ENCODE measurements at regions not wholly inside any gene's neighbourhood (a gene's known extent, or its start where the extent isn't known, plus 50 kb on each side); places are given as distances from the start of the nearest gene placed in this dataset.
"Not testable (repeated sequence)": the region's sequence is repeated elsewhere in the genome, so short reads cannot be mapped to it uniquely, and the experiment has no call there.

DNA sequence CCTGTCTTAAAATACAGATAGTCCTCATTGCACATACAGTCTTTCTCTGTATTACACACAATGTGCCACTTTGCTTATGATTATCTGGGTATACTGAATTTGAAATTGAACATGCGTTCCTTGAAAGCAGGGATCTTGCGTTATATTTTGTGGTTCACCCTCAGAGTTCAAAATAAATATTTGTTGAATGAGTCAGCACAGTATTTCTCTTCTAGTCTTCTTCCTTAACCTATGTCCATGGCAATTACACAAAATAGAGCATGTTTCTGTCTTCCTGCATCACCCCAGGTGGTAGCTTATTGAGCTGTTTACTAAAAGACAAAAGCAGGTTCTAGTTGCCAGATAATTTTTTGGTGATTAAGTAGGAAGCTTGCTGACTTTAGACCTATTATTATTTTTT, 272.9 kb upstream of the FERMT1 start:
- no peak overlapping the region for H3K27ac Mint-ChIP-seq
- peaks cover 0 to under 1% of the 10 kb centered on the region in 2 donors for H3K27me3 Mint-ChIP-seq
- H3K4me3 Mint-ChIP-seq = no peak overlapping the region
- peaks cover under 1% of the 10 kb centered on the region for H3K9me3 Mint-ChIP-seq
- ATAC-seq = no peak
- H3K36me3 Mint-ChIP-seq = no peaks in the 10 kb centered on the region
- H3K4me1 Mint-ChIP-seq (ENCODE audit: low read depth in 2 of 2) = no peaks in the 10 kb centered on the region
- no peak for DNase-seq (ENCODE audit: low spot score)

DNA sequence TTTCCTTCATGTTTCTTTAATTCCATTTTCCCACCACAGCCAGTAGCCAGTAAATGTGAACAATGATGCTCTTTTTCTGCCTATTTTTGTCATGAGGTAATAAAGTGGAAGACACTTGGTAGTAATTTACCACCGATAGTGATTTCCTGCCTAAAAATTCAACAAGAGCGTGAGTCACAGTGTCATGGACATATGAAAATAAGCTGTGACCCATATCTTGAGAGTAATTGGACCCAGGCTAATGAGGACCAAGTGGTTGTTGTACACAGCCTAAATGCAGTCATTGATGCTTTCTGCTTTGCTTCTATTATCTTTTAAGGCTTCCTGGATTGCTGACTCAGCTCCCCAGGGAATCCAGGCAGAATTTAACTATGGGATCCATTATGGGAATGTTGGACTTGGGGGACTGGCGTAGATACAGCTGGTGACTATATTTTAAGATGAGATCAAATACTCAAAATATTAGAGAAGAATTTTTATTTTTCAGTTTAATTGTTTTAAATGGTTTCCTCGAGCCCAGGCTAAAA, 265.9 kb upstream of the FERMT1 start:
- no peak overlapping the region for H3K4me3 Mint-ChIP-seq
- ATAC-seq = no peak

DNA sequence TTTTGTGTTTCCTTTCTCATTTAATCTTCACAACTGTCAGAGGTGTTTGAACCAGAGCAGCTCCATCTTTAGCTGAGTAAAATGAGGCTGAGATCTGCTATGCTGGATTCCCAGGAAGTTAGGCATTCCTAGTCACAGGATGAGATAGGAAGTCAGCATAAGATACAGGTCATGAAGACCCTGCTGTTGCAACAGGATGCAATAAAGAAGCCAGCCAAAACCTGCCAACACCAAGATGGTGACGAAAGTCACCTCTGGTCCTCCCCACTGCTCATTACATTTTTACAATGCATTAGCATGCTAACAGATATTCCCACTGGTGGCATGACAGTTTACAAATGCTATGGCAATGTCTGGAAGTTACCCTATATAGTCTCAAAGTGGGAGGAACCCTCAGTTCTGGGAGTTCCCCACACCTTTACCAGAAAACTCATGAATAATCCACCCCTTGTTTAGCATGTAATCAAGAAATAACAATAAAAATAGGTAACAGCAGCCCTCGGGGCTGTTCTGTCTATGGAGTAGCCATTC, 262.2 kb upstream of the FERMT1 start:
- H3K27ac Mint-ChIP-seq = no peak overlapping the region
- H3K4me1 Mint-ChIP-seq (ENCODE audit: low read depth in 2 of 2) = no peaks in the 10 kb centered on the region
- H3K36me3 Mint-ChIP-seq = no peaks in the 10 kb centered on the region
- H3K27me3 Mint-ChIP-seq = no peaks in the 10 kb centered on the region
- no peak for ATAC-seq
- peaks cover 4% of the 10 kb centered on the region for H3K9me3 Mint-ChIP-seq
- no peak overlapping the region for H3K4me3 Mint-ChIP-seq
- DNase-seq (ENCODE audit: low spot score) = no peak

More for the DNA sequence above, 265.9 kb upstream of the FERMT1 start:
- H3K36me3 Mint-ChIP-seq = no peaks in the 10 kb centered on the region
- no peaks in the 10 kb centered on the region for H3K4me1 Mint-ChIP-seq (ENCODE audit: low read depth in 2 of 2)
- no peak for DNase-seq (ENCODE audit: low spot score)
- H3K27me3 Mint-ChIP-seq = no peaks in the 10 kb centered on the region
- no peak overlapping the region for H3K27ac Mint-ChIP-seq
- no peaks in the 10 kb centered on the region for H3K9me3 Mint-ChIP-seq

DNA sequence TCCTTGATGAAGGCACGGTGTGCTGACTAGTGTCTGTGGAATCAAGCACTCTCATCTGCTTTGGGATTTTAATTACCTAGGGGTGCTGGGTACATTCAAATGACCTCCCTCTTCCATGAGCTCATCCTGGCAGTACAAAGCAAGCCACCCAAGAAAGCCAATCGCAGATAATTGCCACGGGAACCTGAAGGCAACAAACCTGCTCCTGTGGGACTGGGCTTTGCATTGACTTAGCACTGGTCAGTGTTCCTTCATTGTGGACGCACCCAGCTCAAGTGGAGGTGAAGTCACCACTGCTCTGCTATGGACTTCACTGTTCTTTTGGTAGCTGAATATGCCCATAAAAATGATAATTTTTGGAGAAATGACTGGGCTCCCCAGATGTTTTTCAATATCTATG, 261.6 kb upstream of the FERMT1 start:
- ATAC-seq (no peak), DNase-seq (ENCODE audit: low spot score) (no peak)
- Mint-ChIP-seq H3K27me3 (no peaks in the 10 kb centered on the region), H3K36me3 (no peaks in the 10 kb centered on the region), H3K4me3 (no peak overlapping the region), H3K27ac (no peak overlapping the region), H3K9me3 (peaks cover 4% of the 10 kb centered on the region), H3K4me1 (ENCODE audit: low read depth in 2 of 2) (no peaks in the 10 kb centered on the region)

DNA sequence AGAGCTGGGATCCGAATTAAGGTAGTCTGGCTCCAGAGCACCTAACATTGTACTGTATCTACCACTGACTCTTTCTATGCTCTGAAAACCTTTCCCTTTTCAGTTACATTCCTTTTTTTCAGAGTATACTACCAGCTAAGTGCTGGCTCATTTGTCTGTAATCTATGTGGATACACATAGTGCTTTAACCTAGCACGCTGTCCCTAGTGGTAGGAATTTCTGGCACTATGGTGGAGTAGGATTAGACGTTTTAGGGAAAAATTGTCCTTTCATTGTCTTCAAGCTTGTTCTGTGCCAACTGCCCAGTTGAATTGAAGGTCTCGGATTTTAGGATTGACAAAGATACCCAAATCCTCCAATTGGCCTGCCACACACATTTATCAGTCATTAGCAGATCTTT, 259.1 kb upstream of the FERMT1 start:
- Mint-ChIP-seq H3K36me3 (no peaks in the 10 kb centered on the region), H3K4me3 (no peak overlapping the region), H3K9me3 (peaks cover 4% of the 10 kb centered on the region), H3K27ac (no peak overlapping the region), H3K27me3 (no peaks in the 10 kb centered on the region), H3K4me1 (ENCODE audit: low read depth in 2 of 2) (no peaks in the 10 kb centered on the region)
- DNase-seq (ENCODE audit: low spot score) (no peak), ATAC-seq (no peak)

DNA sequence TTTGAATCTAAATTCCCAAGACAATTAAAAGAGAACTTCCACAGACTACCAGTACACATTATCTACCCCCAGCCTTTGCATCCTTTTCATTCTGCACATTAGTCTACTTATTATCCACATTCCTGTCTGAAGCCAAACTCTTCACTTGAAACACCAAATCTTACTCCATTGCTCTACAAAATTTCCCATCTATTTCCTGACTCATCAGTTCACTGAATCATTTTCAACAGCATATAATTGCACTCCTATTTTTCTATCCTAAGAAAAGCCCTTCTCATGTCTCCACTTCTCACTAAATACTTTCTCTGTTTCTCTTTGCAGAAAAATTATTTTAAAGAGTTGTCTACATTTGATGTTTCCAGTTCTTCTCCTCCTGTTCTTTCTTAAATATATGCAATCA, 239.4 kb upstream of the FERMT1 start:
- Mint-ChIP-seq H3K9me3 (peaks cover 4% of the 10 kb centered on the region), H3K4me3 (no peak overlapping the region), H3K4me1 (ENCODE audit: low read depth in 2 of 2) (no peaks in the 10 kb centered on the region), H3K36me3 (no peaks in the 10 kb centered on the region), H3K27me3 (no peaks in the 10 kb centered on the region), H3K27ac (no peak overlapping the region)
- ATAC-seq = no peak
- DNase-seq (ENCODE audit: low spot score) = no peak

DNA sequence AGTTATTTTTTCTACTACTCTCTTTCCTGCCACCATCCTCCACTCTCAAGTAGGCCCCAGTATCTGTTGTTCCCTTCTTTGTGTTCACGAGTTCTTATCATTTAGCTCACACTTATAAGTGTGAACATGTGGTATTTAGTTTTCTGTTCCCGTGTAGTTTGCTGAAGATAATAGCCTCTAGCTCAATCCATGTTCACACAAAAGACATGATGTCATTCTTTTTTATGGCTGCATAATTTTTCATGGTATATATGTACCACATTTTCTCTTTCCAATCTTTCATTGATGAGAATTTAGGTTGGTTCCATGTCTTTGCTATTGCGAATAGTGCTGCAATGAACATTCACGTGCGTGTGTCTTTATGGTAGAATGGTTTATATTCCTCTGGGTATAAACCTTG, 237.9 kb upstream of the FERMT1 start:
- Mint-ChIP-seq H3K4me3 (no peak overlapping the region), H3K36me3 (no peaks in the 10 kb centered on the region), H3K9me3 (peaks cover 4% of the 10 kb centered on the region), H3K4me1 (ENCODE audit: low read depth in 2 of 2) (no peaks in the 10 kb centered on the region), H3K27me3 (no peaks in the 10 kb centered on the region), H3K27ac (no peak overlapping the region)
- DNase-seq (ENCODE audit: low spot score) (no peak), ATAC-seq (no peak)

DNA sequence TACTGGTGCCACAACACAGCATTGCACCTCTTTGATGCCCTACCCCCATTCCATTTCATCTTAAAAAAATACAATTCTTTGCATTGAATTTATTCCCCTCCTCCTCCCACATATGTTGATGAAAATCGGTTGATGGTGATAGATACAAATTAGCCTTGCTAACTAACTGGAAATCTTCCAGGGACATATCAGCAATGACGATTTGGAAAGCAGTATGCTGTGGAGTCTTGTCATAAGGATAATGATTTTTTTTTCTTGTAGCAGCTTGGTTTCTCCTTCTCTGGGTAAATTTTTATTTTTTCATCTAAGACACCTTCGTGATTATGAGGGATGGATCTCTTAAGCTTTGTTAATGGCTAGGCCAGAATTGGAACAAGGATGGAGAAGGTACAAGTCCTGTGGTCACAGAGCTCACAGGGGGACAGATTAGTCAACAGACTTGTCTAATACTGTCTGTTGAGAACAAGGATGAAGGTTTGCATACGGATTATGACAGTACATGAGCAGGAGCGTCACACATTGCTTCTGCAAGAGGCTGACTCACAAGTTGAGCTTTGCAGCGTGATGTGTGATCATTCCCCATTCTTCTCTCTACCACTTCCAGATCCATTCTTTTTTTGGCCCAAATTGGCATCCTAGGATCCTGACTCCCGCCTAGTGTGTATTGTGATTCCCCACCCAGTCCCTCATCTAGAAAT, 233.1 kb upstream of the FERMT1 start:
- no peak overlapping the region for H3K4me3 Mint-ChIP-seq
- H3K27me3 Mint-ChIP-seq = no peaks in the 10 kb centered on the region
- no peak for DNase-seq (ENCODE audit: low spot score)
- no peaks in the 10 kb centered on the region for H3K4me1 Mint-ChIP-seq (ENCODE audit: low read depth in 2 of 2)
- H3K9me3 Mint-ChIP-seq = peaks cover 3% of the 10 kb centered on the region
- H3K36me3 Mint-ChIP-seq = no peaks in the 10 kb centered on the region
- H3K27ac Mint-ChIP-seq = no peak overlapping the region
- ATAC-seq = no peak

DNA sequence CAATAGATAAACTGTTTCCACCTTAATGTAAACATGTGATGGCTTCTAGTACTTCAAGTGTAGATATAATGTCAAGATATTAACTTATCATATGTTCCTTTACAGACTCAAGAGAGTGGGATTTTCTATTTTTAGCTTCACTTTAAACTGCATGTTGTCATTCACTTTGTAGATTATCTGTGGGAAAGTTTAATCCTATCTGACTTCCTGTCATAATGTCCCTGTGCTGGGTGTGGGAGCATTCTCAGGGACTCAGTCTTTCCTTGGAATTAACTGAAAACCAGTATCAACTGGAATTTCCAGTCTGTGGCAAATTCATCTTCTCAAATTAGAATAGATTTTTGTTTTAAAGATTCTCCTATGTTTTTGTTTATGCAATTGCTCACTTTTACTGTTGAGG, 226.1 kb upstream of the FERMT1 start:
- ATAC-seq (no peak), DNase-seq (ENCODE audit: low spot score) (no peak)
- H3K27ac Mint-ChIP-seq = no peak overlapping the region
- no peaks in the 10 kb centered on the region for H3K4me1 Mint-ChIP-seq (ENCODE audit: low read depth in 2 of 2)
- H3K4me3 Mint-ChIP-seq = no peak overlapping the region
- H3K27me3 Mint-ChIP-seq = no peaks in the 10 kb centered on the region
- peaks cover 2% of the 10 kb centered on the region for H3K9me3 Mint-ChIP-seq
- no peaks in the 10 kb centered on the region for H3K36me3 Mint-ChIP-seq

DNA sequence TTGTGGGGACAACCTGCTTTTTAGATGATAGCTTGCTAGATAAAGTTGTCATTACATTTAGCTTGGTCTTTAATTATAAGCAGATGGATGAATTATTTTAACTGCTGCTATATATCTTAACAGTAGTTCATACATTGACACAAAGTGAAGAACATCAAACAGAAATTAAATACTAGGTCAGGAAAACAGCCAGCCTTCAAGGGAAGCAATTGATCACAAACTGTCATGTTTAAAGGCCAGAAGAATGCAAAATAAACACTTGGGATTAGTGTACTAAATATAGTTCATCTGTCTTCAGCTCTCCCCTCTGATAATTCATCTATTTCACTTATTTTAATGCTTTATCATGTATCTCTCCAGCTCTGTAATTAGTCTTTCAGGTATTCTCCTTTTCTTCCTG, 225.1 kb upstream of the FERMT1 start:
- peaks cover 2% of the 10 kb centered on the region for H3K9me3 Mint-ChIP-seq
- H3K4me1 Mint-ChIP-seq (ENCODE audit: low read depth in 2 of 2) = no peaks in the 10 kb centered on the region
- H3K27me3 Mint-ChIP-seq = no peaks in the 10 kb centered on the region
- no peak overlapping the region for H3K27ac Mint-ChIP-seq
- no peaks in the 10 kb centered on the region for H3K36me3 Mint-ChIP-seq
- H3K4me3 Mint-ChIP-seq = no peak overlapping the region
- ATAC-seq (no peak), DNase-seq (ENCODE audit: low spot score) (no peak)

DNA sequence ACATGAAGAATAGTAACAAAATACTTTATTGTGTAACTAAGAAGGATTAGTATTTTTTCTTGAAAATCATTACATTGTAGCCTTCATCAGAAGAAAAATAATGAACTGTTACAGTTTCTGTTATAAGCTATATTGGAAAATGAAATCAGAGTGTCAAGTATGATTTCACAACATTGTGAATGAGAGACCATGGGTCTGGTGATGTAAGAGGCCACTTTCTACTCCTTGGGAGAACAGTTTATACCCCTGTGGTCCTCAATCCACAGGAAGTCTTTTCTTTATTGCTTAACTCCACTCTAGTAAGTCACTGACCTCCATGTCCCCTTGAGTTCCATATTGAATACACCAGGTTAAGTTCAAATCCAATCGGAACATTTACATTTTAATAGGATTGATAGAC, 218.7 kb upstream of the FERMT1 start:
- Mint-ChIP-seq H3K27ac (no peak overlapping the region), H3K9me3 (peaks cover 2% of the 10 kb centered on the region), H3K27me3 (no peaks in the 10 kb centered on the region), H3K4me3 (no peak overlapping the region), H3K36me3 (no peaks in the 10 kb centered on the region), H3K4me1 (ENCODE audit: low read depth in 2 of 2) (no peaks in the 10 kb centered on the region)
- no peak for DNase-seq (ENCODE audit: low spot score)
- ATAC-seq = no peak

DNA sequence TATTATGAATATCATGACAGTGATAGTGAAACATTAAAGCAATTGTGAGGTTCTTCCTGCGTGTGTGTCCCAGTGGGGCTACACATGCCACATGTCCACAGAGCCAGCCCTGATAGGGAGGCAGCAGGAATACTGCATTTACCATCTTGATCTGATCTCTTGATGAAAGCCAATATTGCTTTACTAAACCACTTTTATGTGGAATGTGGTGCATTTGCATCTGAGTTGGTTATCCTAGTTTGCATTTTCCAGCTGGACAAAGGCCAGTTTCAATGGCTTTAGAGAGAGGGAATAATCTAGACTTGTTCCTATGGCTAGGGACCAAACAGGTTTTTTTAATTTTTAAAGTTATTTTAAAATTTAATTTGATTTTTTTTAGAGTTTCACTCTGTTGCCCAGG, 216.3 kb upstream of the FERMT1 start:
- Mint-ChIP-seq H3K36me3 (no peaks in the 10 kb centered on the region), H3K4me1 (ENCODE audit: low read depth in 2 of 2) (no peaks in the 10 kb centered on the region), H3K27ac (no peak overlapping the region), H3K27me3 (no peaks in the 10 kb centered on the region), H3K9me3 (peaks cover 3% of the 10 kb centered on the region), H3K4me3 (no peak overlapping the region)
- DNase-seq (ENCODE audit: low spot score) (no peak), ATAC-seq (no peak)

DNA sequence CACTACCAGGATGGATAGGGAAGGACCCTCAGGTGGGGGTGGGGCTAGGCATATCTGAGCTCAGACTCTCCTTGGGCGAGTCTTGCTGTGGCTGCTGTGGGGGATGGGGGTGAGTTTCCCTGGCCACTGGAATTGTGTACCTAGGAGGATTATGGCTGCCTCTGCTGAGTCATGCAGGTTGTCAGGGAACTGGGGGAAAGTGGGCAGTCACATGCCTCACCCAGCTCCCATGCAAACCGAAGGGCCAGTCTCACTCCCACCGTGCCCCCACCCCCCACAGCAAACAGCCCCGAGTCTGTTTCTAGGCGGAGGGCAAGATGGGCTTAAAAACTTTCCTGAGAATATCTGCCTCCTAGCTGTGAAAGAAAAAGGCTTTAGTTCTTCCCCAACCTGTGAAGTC, 210.3 kb upstream of the FERMT1 start:
- no peaks in the 10 kb centered on the region for H3K4me1 Mint-ChIP-seq (ENCODE audit: low read depth in 2 of 2)
- peaks cover 22% of the 10 kb centered on the region for H3K9me3 Mint-ChIP-seq
- no peaks in the 10 kb centered on the region for H3K36me3 Mint-ChIP-seq
- H3K27me3 Mint-ChIP-seq = no peaks in the 10 kb centered on the region
- no peak for ATAC-seq
- no peak overlapping the region for H3K4me3 Mint-ChIP-seq
- DNase-seq (ENCODE audit: low spot score) = no peak
- no peak overlapping the region for H3K27ac Mint-ChIP-seq

DNA sequence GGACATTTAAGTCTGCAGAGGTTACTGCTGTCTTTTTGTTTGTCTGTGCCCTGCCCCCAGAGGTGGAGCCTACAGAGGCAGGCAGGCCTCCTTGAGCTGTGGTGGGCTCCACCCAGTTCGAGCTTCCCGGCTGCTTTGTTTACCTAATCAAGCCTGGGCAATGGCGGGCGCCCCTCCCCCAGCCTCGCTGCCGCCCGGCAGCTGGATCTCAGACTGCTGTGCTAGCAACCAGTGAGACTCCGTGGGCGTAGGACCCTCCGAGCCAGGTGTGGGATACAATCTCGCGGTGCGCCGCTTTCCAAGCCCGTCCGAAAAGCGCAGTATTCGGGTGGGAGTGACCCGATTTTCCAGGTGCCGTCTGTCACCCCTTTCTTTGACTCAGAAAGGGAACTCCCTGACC, 198.4 kb upstream of the FERMT1 start:
- not testable (repeated sequence) for H3K4me1 Mint-ChIP-seq (ENCODE audit: low read depth in 2 of 2); H3K36me3 Mint-ChIP-seq; H3K4me3 Mint-ChIP-seq; H3K27me3 Mint-ChIP-seq; ATAC-seq; DNase-seq (ENCODE audit: low spot score); H3K9me3 Mint-ChIP-seq; H3K27ac Mint-ChIP-seq
